Gastrocnemius medialis (tissue), 4 donors: ENCODE measurements at regions not wholly inside any gene's neighbourhood (a gene's known extent, or its start where the extent isn't known, plus 50 kb on each side); places are given as distances from the start of the nearest gene placed in this dataset.

ENCODE experiments used
- ATAC-seq, 2 donors: fragments of 150-250 bp; one replicate each; pipeline ENCODE4 v1.9.1; 2016
- DNase-seq, 2 donors: peaks; one replicate each; pipeline ENCODE4 v3.0.0-alpha.2; 2019
- H3K27ac ChIP-seq, 4 donors: fragments of 200-600 bp; sonication (generic); 1 replicate in 1 of 4; 2 replicates in 3 of 4; pipeline ENCODE4 v1.5.1; 2016 to 2018; ENCODE audit warnings: mild to moderate bottlenecking in 2 of 4, moderate library complexity in 1 of 4
- H3K27me3 ChIP-seq, 3 donors: fragments of 200-600 bp; sonication (generic) in 2 of 3; 1 replicate in 1 of 3; 2 replicates in 2 of 3; pipeline versions ENCODE4 v1.5.1 to v1.6.0; 2016 to 2019; ENCODE audit warnings: mild to moderate bottlenecking in 1 of 3, moderate library complexity in 1 of 3
- H3K36me3 ChIP-seq, 2 donors: fragments of 200-600 bp; sonication (generic) in 1 of 2; one replicate each; pipeline ENCODE4 v1.5.1; 2017 to 2018
- H3K4me1 ChIP-seq, 2 donors: fragments of 200-600 bp; sonication (generic) in 1 of 2; one replicate each; pipeline ENCODE4 v1.5.1; 2016 to 2017; ENCODE audit warnings: mild to moderate bottlenecking in 2 of 2
- H3K4me3 ChIP-seq, 4 donors: fragments of 200-600 bp; sonication (generic) in 3 of 4; 1 replicate in 1 of 4; 2 replicates in 3 of 4; pipeline ENCODE4 v1.5.1; 2016 to 2019; ENCODE audit warnings: mild to moderate bottlenecking in 2 of 4
- H3K9me3 ChIP-seq, 3 donors: fragments of 200-600 bp; sonication (generic) in 2 of 3; 1 replicate in 1 of 3; 2 replicates in 2 of 3; pipeline ENCODE4 v1.5.1; 2016 to 2019
- CTCF ChIP-seq, 5 experiments: fragments of 450-650 bp in 3 of 5; fragments of 200-600 bp in 2 of 5; sonication (generic) in 2 of 5; IDR thresholded peaks in 4 of 5; conservative IDR thresholded peaks in 1 of 5; 1 replicate in 4 of 5; 2 replicates in 1 of 5; pipeline ENCODE4 v1.5.1; 2016 to 2019; ENCODE audit warnings: antibody characterized with exemption in 5 of 5, mild to moderate bottlenecking in 3 of 5, moderate library complexity in 3 of 5
- POLR2A ChIP-seq, 2 donors: fragments of 450-650 bp; IDR thresholded peaks; one replicate each; pipeline ENCODE4 v1.6.1; 2017; ENCODE audit warnings: antibody characterized with exemption in 2 of 2, mild to moderate bottlenecking in 2 of 2, moderate library complexity in 2 of 2
- in situ Hi-C, 4 donors: fragments of 200-750 bp; cut with MboI; loops; one replicate each; pipeline versions ENCODE4 v1.15.0 to v1.8.0; 2017; ENCODE audit warnings: low sequenced_read_pairs in 4 of 4
- intact Hi-C: fragments of 100-400 bp; cut with DNase I; formaldehyde crosslinking; loops from one replicate; pipeline ENCODE4 v1.15.1; 2023; ENCODE audit warnings: low total_unique reads

DNA sequence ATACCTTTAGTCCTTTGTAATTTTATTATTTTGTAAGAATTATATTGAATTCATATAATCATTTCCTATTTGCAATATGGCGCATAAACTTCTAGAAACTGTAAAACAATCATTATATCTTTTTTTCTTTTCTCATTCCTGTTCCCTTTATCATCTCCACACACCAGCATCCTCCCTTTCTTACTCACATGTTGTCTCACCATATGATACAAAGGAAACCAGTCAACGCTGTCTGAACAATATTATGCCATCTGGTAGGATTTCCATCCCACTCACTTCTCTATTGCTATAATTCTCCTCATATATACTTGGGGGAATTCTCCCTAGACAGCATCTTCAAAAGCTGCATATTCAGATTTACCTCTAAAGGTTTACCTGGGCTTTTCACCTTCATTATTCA, 389.8 kb downstream of the NDFIP2 start:
- ATAC-seq (no peak), DNase-seq (no peak)
- Histone ChIP-seq H3K4me3 (no peak overlapping the region), H3K4me1 (no peaks in the 10 kb centered on the region), H3K36me3 (no peaks in the 10 kb centered on the region), H3K27me3 (no peaks in the 10 kb centered on the region), H3K27ac (no peak overlapping the region), H3K9me3 (no peaks in the 10 kb centered on the region)
- in situ Hi-C loops (no loop called here), intact Hi-C loops (no loop called here)
- TF ChIP-seq CTCF (IDR thresholded peaks at IDR 0.05 in 4 of 5, conservative IDR thresholded peaks at IDR 0.05 in 1 of 5) = no peak
- TF ChIP-seq POLR2A (IDR thresholded peaks at IDR 0.05) = no peak

- no peaks in the 10 kb centered on the region for H3K4me1 ChIP-seq
- no peak for DNase-seq
- no peaks in the 10 kb centered on the region for H3K36me3 ChIP-seq
- TF ChIP-seq POLR2A (IDR thresholded peaks at IDR 0.05) (no peak), CTCF (IDR thresholded peaks at IDR 0.05 in 4 of 5, conservative IDR thresholded peaks at IDR 0.05 in 1 of 5) (no peak)
- H3K9me3 ChIP-seq = no peaks in the 10 kb centered on the region
- intact Hi-C loops (no loop called here), in situ Hi-C loops (no loop called here)
- ATAC-seq = no peak
- no peak overlapping the region for H3K27ac ChIP-seq
- H3K27me3 ChIP-seq = no peaks in the 10 kb centered on the region
- H3K4me3 ChIP-seq = no peak overlapping the region
Observed at GRCh38 chr13:79870123-79870522, 389.2 kb downstream of the NDFIP2 start.

- in situ Hi-C loops (no loop called here), intact Hi-C loops (no loop called here)
- H3K4me3 ChIP-seq = no peak overlapping the region
- H3K27me3 ChIP-seq = no peaks in the 10 kb centered on the region
- no peak overlapping the region for H3K27ac ChIP-seq
- H3K36me3 ChIP-seq = no peaks in the 10 kb centered on the region
- no peaks in the 10 kb centered on the region for H3K4me1 ChIP-seq
- no peaks in the 10 kb centered on the region for H3K9me3 ChIP-seq
- no peak for ATAC-seq
- no peak for DNase-seq
- no peak for TF ChIP-seq CTCF (IDR thresholded peaks at IDR 0.05 in 4 of 5, conservative IDR thresholded peaks at IDR 0.05 in 1 of 5)
- TF ChIP-seq POLR2A (IDR thresholded peaks at IDR 0.05) = no peak
Observed at GRCh38 chr13:79869326-79869725, 388.4 kb downstream of the NDFIP2 start.

GRCh38 chr13:79867254-79867653, 386.3 kb downstream of the NDFIP2 start:
- ATAC-seq = no peak
- TF ChIP-seq CTCF (IDR thresholded peaks at IDR 0.05 in 4 of 5, conservative IDR thresholded peaks at IDR 0.05 in 1 of 5) = no peak
- TF ChIP-seq POLR2A (IDR thresholded peaks at IDR 0.05) = no peak
- no peak for DNase-seq
- Histone ChIP-seq H3K27me3 (no peaks in the 10 kb centered on the region), H3K9me3 (no peaks in the 10 kb centered on the region), H3K27ac (no peak overlapping the region), H3K4me3 (no peak overlapping the region), H3K36me3 (no peaks in the 10 kb centered on the region), H3K4me1 (no peaks in the 10 kb centered on the region)
- in situ Hi-C loops = no loop called here
- intact Hi-C loops = no loop called here

- TF ChIP-seq CTCF (IDR thresholded peaks at IDR 0.05 in 4 of 5, conservative IDR thresholded peaks at IDR 0.05 in 1 of 5) = no peak
- no peak for TF ChIP-seq POLR2A (IDR thresholded peaks at IDR 0.05)
- no peaks in the 10 kb centered on the region for H3K9me3 ChIP-seq
- no peak overlapping the region for H3K27ac ChIP-seq
- in situ Hi-C loops (no loop called here), intact Hi-C loops (no loop called here)
- DNase-seq (no peak), ATAC-seq (no peak)
- no peaks in the 10 kb centered on the region for H3K36me3 ChIP-seq
- H3K27me3 ChIP-seq = no peaks in the 10 kb centered on the region
- H3K4me1 ChIP-seq = no peaks in the 10 kb centered on the region
- no peak overlapping the region for H3K4me3 ChIP-seq
Observed at GRCh38 chr13:79866436-79866835, 385.5 kb downstream of the NDFIP2 start.
